HG03060 (cell line): ENCODE measurements at regions not wholly inside any gene's neighbourhood (a gene's known extent, or its start where the extent isn't known, plus 50 kb on each side); places are given as distances from the start of the nearest gene placed in this dataset.

Source experiments
- ATAC-seq: cut with Tn5 transposase; IDR thresholded peaks from one replicate; pipeline ENCODE4 v1.9.1; 2021; ENCODE audit warnings: low read depth, moderate number of reproducible peaks; ENCODE audit not compliant: unreplicated experiment

GRCh38 chr16:62927122-62927521, 890.9 kb upstream of the CDH8 start:
- no peak for ATAC-seq

- no peak for ATAC-seq
These were observed 890.0 kb upstream of the CDH8 start for GRCh38 chr16:62926121-62926801.

GRCh38 chr16:62921904-62922303, 885.7 kb upstream of the CDH8 start:
- ATAC-seq: no peak

DNA sequence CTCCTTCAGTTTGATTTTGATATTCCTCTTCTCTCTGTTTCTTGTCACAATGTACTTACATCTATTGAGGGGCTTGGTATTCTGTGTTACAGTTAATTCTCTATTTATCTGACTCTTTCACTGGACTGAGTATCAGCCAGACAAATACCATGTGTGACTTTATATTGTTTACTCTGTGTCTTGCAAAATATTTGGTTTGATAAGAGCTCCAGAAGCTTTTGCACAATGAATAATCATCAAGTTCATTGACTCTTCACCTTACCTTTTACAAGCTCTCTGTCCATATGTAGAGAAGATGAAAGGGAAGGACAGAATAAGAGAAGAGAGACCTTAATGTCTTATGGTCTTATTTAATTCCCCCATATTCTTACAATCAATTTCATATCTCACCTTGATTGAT, 877.7 kb upstream of the CDH8 start:
- ATAC-seq: no peak

GRCh38 chr16:62913333-62913732, 877.1 kb upstream of the CDH8 start:
- no peak for ATAC-seq

DNA sequence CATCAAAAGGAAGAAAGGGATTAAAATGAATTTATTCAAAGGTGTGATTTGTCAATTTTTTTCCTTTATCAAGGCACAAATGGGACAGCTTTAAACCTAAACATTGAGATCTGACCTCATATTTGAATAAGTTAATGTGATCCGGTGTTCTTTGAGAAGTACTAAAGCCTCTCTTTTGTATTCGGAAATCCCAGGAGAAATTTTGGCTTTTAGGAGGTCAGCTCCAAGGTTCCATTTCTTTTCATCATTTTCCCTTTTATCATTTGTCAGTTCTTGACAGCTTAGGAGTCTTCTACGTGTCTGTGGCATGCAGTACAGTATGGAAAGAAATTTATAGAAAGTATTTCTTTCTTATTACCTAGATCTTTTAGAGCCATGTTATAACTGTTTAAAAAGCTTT, 873.4 kb upstream of the CDH8 start:
- no peak for ATAC-seq

GRCh38 chr16:62907562-62907961, 871.3 kb upstream of the CDH8 start:
- ATAC-seq: no peak

- no peak for ATAC-seq
These were observed 867.8 kb upstream of the CDH8 start for GRCh38 chr16:62903961-62904502.

- ATAC-seq: no peak
These were observed 863.5 kb upstream of the CDH8 start for GRCh38 chr16:62899737-62900136.

DNA sequence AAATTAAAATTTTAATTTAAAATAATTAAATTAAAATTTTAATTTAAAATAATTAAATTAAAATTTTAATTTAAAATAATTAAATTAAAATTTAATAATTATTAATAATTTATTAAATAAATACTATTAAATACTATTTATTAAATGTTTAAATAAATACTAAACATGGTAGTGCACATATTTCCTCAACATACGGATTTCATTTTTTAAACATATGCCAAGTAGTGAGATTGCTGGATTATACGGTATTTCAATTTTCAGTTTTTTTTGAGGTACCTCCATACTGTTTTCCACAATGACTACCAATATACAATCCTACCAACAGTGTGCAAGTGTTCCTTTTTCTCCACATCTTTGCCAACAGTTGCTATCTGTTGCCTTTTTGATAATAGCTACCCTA, 852.9 kb upstream of the CDH8 start:
- ATAC-seq: no peak

- ATAC-seq: no peak
These were observed 847.3 kb upstream of the CDH8 start for GRCh38 chr16:62883509-62883908.

DNA sequence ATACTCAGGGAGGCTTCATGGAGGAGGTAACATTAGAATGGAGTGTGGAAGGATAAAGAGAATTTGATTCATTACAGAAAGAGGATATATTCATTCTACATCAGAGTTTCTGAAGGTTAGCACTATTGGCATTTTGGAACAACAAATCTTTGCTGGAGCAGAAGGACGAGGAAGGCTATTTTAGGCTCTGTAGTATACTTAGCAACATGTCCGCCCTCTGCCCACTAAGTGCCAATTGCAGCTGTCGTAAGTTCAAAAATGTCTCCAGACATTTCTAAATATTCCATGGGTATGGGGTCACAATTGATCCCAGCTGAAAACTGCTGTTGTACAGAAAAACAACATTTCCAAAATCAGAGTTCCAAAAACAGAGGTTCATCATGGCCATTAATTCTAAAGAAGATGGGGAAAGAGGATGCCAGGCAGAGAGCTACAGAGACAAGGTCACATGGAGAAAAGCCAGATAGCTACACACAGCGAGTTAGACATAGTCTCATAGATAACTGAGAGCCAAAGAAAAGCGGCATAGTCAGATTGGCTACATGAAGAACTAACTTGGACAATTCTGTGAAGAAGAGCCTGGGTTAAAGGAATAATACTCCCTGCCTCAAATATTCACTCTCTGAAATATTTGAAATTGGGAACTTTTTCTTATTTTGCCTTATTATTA, 846.4 kb upstream of the CDH8 start:
- no peak for ATAC-seq

DNA sequence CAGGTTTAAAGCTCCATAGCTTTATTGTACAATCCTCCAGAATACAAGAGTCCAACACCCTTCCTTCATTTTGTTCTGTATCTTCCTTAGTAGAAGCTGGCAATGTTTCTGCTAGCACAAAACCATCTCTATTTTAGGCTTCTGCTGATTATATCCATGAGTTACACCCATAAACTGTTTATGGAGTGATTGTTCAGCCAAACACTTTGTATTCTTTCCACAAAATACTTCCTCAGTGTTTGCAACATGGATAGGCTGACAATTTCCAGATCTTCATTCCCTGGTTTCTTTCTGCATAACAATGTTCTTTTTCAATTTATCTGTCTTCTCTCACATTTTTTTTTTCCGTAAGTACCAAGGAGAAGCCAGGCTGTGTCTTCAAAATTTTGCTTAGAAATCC, 839.9 kb upstream of the CDH8 start:
- ATAC-seq: no peak

DNA sequence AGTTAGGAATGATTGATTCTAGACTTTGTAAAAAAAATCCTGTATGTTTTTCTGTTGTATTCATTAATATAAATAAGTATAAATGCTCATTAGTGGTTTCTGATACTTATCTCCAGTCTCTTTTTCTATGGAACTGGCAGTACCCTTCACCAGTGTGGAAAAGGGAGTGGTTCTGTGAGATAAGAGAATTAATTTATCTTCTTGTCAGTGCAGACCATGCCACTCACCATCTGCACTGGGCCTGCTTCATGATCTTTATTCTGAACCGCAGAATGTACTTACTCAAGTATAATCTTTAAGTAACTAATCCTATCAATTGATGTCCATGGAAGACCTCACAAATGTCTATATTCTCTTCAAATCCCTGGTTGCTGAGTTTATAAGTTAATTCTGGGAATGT, 836.1 kb upstream of the CDH8 start:
- ATAC-seq: no peak

GRCh38 chr16:62870554-62870953, 834.3 kb upstream of the CDH8 start:
- no peak for ATAC-seq

DNA sequence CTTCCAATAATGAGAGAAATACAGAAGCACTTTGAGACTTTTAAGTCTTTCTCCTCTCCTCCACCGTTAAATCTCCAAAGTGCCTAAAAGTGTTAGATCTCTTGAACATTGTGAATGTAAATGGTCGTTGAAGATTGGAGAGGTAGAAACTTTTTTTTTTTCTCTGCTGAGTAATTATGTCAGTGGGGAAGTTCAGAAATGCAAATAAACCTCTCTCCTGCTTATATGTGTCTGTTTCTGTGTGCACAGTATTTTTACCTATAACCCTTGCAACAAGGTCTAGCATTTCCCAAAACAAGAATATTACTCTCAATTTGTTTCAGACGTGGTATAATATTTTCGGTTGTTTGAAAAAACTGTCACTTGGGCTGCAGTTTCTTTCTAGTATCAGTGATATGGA, 833.6 kb upstream of the CDH8 start:
- ATAC-seq: no peak

- no peak for ATAC-seq
These were observed 826.9 kb upstream of the CDH8 start for GRCh38 chr16:62863139-62863538.

GRCh38 chr16:62853887-62854286, 817.6 kb upstream of the CDH8 start:
- no peak for ATAC-seq

DNA sequence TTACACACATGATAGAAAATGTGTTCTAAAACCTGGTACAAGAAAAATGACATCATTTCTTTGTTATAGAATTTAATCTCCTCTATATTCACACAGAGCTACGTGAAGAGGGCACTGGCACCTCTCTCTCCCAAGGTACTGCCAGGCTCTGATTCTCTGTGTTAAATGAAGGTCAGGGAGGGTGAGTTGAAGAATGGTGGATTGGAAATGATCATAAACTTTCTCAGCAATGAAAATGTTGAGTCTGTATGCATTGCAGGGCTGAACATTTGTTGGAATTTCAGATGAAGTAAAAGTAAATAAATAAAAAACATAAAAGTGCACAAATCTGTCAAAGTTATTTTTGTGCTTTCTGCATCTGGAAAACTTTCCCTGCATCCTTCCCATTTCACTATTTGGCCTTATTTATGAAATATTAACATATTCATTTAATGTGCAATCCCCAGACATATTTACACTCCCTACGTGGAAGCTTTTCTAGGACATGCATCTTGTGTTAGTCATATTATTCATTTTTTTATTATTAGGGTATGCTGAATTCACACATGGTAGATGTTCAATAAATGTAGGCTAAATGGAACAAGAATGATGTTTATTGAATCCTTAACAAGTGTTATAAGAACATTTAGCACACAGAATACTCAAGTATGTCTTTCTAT, 810.3 kb upstream of the CDH8 start:
- ATAC-seq: no peak

- ATAC-seq: no peak
These were observed 796.0 kb upstream of the CDH8 start for GRCh38 chr16:62832214-62832613.

- ATAC-seq: no peak
These were observed 795.1 kb upstream of the CDH8 start for GRCh38 chr16:62831235-62831850.
